ENCODE measurements at regions not wholly inside any gene's neighbourhood (a gene's known extent, or its start where the extent isn't known, plus 50 kb on each side); places are given as distances from the start of the nearest gene placed in this dataset.

- TF ChIP-seq POLR2A (IDR thresholded peaks at IDR 0.05; ENCODE audit: extremely low read depth, insufficient read length) (no peak), CTCF (IDR thresholded peaks at IDR 0.05; ENCODE audit: low read depth, low read length) (no peak), MAX (IDR thresholded peaks at IDR 0.05; ENCODE audit: low read depth, low read length) (no peak)
These were observed 236.2 kb downstream of the TLE4 start for GRCh38 chr9:79807971-79808370.
